GM12878 (cell line): ENCODE measurements at regions not wholly inside any gene's neighbourhood (a gene's known extent, or its start where the extent isn't known, plus 50 kb on each side); places are given as distances from the start of the nearest gene placed in this dataset.

Experiments used
- ATAC-seq: fragments of 200-7000 bp; cut with Tn5 transposase; 3 replicates; pipeline ENCODE4 v1.9.1; 2020; ENCODE audit warnings: mild to moderate bottlenecking, moderate library complexity
- BruUV-seq: library from RNA; stranded (reverse); fragments of 400-500 nt; replicated peaks from 2 replicates; lab custom pipeline; 2021; lab: Mats Ljungman, UMichigan
- CTCF ChIA-PET: fragments of 300-600 bp; sonication (Branson Sonifier 250); formaldehyde crosslinking; extraction: SDS; loops from one replicate; lab custom pipeline; 2021; ENCODE audit warnings: inconsistent platforms; lab: Yijun Ruan, JAX
- POLR2A ChIA-PET: fragments of 350-600 bp; formaldehyde crosslinking; extraction: SDS; loops from one replicate; lab custom pipeline; 2021; ENCODE audit warnings: inconsistent platforms; lab: Charles Lee
- RAD21 ChIA-PET: fragments of 300-600 bp; sonication (Branson Sonifier 250); formaldehyde crosslinking; loops from one replicate; lab custom pipeline; 2023; ENCODE audit warnings: antibody characterized with exemption; ENCODE audit not compliant: unreplicated experiment; lab: Charles Lee
- SMC1A ChIA-PET: fragments of 300-600 bp; sonication (Branson Sonifier 250); formaldehyde crosslinking; loops from one replicate; lab custom pipeline; 2023; ENCODE audit not compliant: unreplicated experiment, uncharacterized antibody; lab: Charles Lee
- DNase-seq: peaks from one replicate; pipeline ENCODE4 v3.0.0-alpha.2; 2011; ENCODE audit warnings: low read depth, low spot score
- FAIRE-seq: peaks from 3 replicates; lab custom pipeline; 2011; peaks lifted over from hg19 to GRCh38; lab: Jason Lieb, UNC
- H2AFZ ChIP-seq: 2 replicates; pipeline ENCODE4 v1.6.0; 2011; ENCODE audit warnings: low read depth, low read length, control low read depth; ENCODE audit not compliant: control insufficient read depth
- H3K27ac ChIP-seq: 2 replicates; pipeline ENCODE4 v1.5.1; 2011; ENCODE audit warnings: control low read depth; ENCODE audit not compliant: control insufficient read depth, insufficient read depth
- H3K27me3 ChIP-seq, 2 experiments: replicated peaks in 1 of 2; 2 replicates each; pipeline versions ENCODE4 v1.6.0 to v1.6.1; 2011; ENCODE audit warnings: low read length in 1 of 2; ENCODE audit not compliant: control insufficient read depth in 2 of 2, insufficient read depth in 2 of 2
- H3K36me3 ChIP-seq, 2 experiments: 2 replicates each; pipeline ENCODE4 v1.5.1; 2011; ENCODE audit warnings: low read length in 1 of 2; ENCODE audit not compliant: control insufficient read depth in 2 of 2, insufficient read depth in 2 of 2
- H3K4me1 ChIP-seq: 2 replicates; pipeline ENCODE4 v1.6.1; 2011; ENCODE audit warnings: mild to moderate bottlenecking, low read length, moderate library complexity, mixed read lengths; ENCODE audit not compliant: control insufficient read depth, insufficient read depth
- H3K4me2 ChIP-seq: 2 replicates; pipeline ENCODE4 v1.6.0; 2011; ENCODE audit warnings: control low read depth; ENCODE audit not compliant: control insufficient read depth, insufficient read depth
- H3K4me3 ChIP-seq: fragments of 200-600 bp; sonication (generic); 2 replicates; pipeline ENCODE4 v1.5.1; 2016
- H3K79me2 ChIP-seq: 2 replicates; pipeline ENCODE4 v1.6.0; 2011; ENCODE audit warnings: low read length; ENCODE audit not compliant: control insufficient read depth, insufficient read depth
- H3K9ac ChIP-seq: 2 replicates; pipeline ENCODE4 v1.8.0; 2011; ENCODE audit warnings: low read length, control low read depth, mixed read lengths; ENCODE audit not compliant: control insufficient read depth, insufficient read depth
- H3K9me3 ChIP-seq: replicated peaks from 3 replicates; pipeline ENCODE4 v1.5.1; 2011; ENCODE audit warnings: mild to moderate bottlenecking, low read length; ENCODE audit not compliant: control insufficient read depth, insufficient read depth
- H4K20me1 ChIP-seq: 2 replicates; pipeline ENCODE4 v1.6.0; 2011; ENCODE audit not compliant: control insufficient read depth, insufficient read depth
- CHD2 ChIP-seq: IDR thresholded peaks from 2 replicates; pipeline ENCODE4 v1.6.1; 2011; ENCODE audit warnings: low read depth, low read length, improper control_type of control experiment, borderline replicate concordance
- CREM ChIP-seq: IDR thresholded peaks from 2 replicates; pipeline ENCODE4 v1.6.1; 2014; ENCODE audit warnings: antibody characterized with exemption, low read depth
- JUNB ChIP-seq: IDR thresholded peaks from 2 replicates; pipeline ENCODE4 v1.6.1; 2016; ENCODE audit warnings: antibody characterized with exemption, mild to moderate bottlenecking
- JUND ChIP-seq: IDR thresholded peaks from 2 replicates; pipeline ENCODE4 v1.6.1; 2012; ENCODE audit warnings: low read depth, mild to moderate bottlenecking, low read length, improper control_type of control experiment, moderate library complexity
- MXI1 ChIP-seq: fragments of 150-350 bp; IDR thresholded peaks from 2 replicates; pipeline ENCODE4 v1.6.1; 2011; ENCODE audit warnings: low read depth, mild to moderate bottlenecking, inconsistent platforms, low read length, improper control_type of control experiment
- RBBP5 ChIP-seq: fragments of 200-600 bp; sonication (generic); conservative IDR thresholded peaks from 2 replicates; pipeline ENCODE4 v1.6.1; 2016
- SMARCA5 ChIP-seq: fragments of 450-650 bp; IDR thresholded peaks from 2 replicates; pipeline ENCODE4 v1.6.1; 2017; ENCODE audit warnings: mild to moderate bottlenecking
- TBL1XR1 ChIP-seq: IDR thresholded peaks from 2 replicates; pipeline ENCODE4 v1.6.1; 2012; ENCODE audit warnings: low read depth, low read length, improper control_type of control experiment
- ZNF622 ChIP-seq: fragments of 450-650 bp; IDR thresholded peaks from 2 replicates; pipeline ENCODE4 v1.6.1; 2017; ENCODE audit warnings: mild to moderate bottlenecking, inconsistent platforms
- WGBS: methylation state at CpG from one replicate; pipeline ENCODE4 v1.1.6; 2016; ENCODE audit warnings: low lambda C conversion rate; ENCODE audit not compliant: insufficient replicate concordance, insufficient coverage; ENCODE audit errors: missing lambda C conversion rate; 5-methylcytosine and 5-hydroxymethylcytosine counted together
- in situ Hi-C: fragments of 300-500 bp; cut with MboI; formaldehyde crosslinking; loops from 9 replicates; pipeline ENCODE4 v1.14.3; 2018; ENCODE audit warnings: mixed read lengths
- intact Hi-C: fragments of 100-400 bp; cut with micrococcal nuclease; formaldehyde crosslinking; loops from one replicate; pipeline ENCODE4 v1.14.2; 2022; ENCODE audit not compliant: unreplicated experiment
- TF ChIP-seq, protein P1 (sequence below): fragments of 450-650 bp; IDR thresholded peaks from 2 replicates; pipeline ENCODE4 v1.6.1; 2018; ENCODE audit warnings: mild to moderate bottlenecking, low read depth, moderate library complexity; ENCODE audit not compliant: partially characterized antibody
- TF ChIP-seq, protein P2 (sequence below): fragments of 450-650 bp; IDR thresholded peaks from 2 replicates; pipeline ENCODE4 v1.6.1; 2017; ENCODE audit warnings: mild to moderate bottlenecking
- TF ChIP-seq, protein P3 (sequence below): IDR thresholded peaks from 2 replicates; pipeline ENCODE4 v1.6.1; 2011; ENCODE audit warnings: low read depth, low read length, improper control_type of control experiment, borderline replicate concordance
- TF ChIP-seq, protein P4 (sequence below): fragments of 450-650 bp; formaldehyde crosslinking; IDR thresholded peaks from 2 replicates; pipeline ENCODE4 v1.4.0; 2020; ENCODE audit warnings: mild to moderate bottlenecking, moderate library complexity

DNA sequence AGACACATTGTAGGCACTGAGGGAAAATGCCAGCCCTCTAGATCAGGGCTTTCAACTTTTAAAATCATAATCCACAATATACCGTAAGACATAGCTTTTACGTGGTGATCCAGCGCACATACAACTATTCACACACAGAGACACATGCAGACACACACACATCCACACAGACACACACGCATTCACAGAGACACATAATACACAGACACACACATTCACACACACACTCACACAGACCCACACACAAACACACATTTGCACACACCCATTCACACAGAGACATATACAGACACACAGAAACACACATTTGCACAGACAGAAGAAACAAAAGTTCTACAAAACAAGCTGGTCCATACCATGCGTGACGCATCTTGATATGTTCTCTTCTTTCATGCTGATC lies 244.5 kb downstream of the RHOU start (continued):
- TF ChIP-seq, protein P1, sequence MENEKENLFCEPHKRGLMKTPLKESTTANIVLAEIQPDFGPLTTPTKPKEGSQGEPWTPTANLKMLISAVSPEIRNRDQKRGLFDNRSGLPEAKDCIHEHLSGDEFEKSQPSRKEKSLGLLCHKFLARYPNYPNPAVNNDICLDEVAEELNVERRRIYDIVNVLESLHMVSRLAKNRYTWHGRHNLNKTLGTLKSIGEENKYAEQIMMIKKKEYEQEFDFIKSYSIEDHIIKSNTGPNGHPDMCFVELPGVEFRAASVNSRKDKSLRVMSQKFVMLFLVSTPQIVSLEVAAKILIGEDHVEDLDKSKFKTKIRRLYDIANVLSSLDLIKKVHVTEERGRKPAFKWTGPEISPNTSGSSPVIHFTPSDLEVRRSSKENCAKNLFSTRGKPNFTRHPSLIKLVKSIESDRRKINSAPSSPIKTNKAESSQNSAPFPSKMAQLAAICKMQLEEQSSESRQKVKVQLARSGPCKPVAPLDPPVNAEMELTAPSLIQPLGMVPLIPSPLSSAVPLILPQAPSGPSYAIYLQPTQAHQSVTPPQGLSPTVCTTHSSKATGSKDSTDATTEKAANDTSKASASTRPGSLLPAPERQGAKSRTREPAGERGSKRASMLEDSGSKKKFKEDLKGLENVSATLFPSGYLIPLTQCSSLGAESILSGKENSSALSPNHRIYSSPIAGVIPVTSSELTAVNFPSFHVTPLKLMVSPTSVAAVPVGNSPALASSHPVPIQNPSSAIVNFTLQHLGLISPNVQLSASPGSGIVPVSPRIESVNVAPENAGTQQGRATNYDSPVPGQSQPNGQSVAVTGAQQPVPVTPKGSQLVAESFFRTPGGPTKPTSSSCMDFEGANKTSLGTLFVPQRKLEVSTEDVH = no peak
- TF ChIP-seq ZNF622 = no peak

DNA sequence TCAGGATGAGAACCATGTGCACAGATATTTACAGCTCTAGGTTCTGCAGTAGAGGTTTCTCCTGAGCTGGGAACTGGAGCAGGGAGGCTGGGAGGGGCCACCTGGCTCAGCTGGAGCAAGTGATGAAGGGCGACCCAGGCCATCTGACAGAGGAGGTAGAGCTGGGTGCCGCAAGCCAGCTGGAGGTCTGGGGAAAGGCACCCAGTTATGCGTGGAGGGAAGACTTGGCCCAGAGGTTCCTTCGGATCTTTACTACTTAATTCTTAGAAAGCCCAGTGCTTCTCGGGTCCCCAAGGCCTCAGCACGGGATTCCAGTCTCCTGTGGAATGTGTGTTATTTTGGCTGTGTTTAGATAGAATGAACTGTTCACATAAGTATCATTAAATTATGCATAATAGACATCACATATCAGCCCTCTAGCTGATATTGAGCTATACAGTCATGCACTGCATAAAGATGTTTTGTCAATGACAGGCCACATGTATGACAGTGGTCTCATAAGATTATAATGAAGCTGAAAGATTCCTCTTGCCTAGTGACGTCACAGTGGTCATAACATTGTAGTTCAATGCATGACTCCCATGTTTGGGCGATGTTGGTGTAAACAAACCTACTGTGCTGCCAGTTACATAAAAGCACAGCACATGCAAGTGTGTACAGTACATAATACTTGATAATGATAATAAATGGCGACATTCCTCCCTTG lies 245.1 kb downstream of the RHOU start:
- Histone ChIP-seq H3K4me2 (no peak overlapping the region), H3K79me2 (no peaks in the 10 kb centered on the region), H3K4me3 (no peak overlapping the region), H3K9ac (no peak overlapping the region), H3K36me3 (no peaks in the 10 kb centered on the region), H3K9me3 (no peaks in the 10 kb centered on the region), H3K4me1 (no peaks in the 10 kb centered on the region), H3K27ac (no peak overlapping the region), H4K20me1 (no peaks in the 10 kb centered on the region), H3K27me3 (peaks cover 0 to 5% of the 10 kb centered on the region in 2 experiments; a peak in 3 of 4 replicates), H2AFZ (no peak overlapping the region)
- CTCF ChIA-PET = no interaction called here
- RAD21 ChIA-PET = no interaction called here
- no TSS peak for BruUV-seq
- POLR2A ChIA-PET = no interaction called here
- FAIRE-seq (no peak), DNase-seq (no peak), ATAC-seq (no peak)
- in situ Hi-C loops (no loop called here), intact Hi-C loops (no loop called here)
- SMC1A ChIA-PET = no interaction called here
- 46% methylated on average over 9 of the region's 9 CpGs for WGBS
- no peak for TF ChIP-seq CREM
- TF ChIP-seq TBL1XR1 = no peak
- TF ChIP-seq JUNB = no peak
- TF ChIP-seq RBBP5 = no peak
- no peak for TF ChIP-seq ZNF622
- no peak for TF ChIP-seq JUND
- TF ChIP-seq, protein P2, sequence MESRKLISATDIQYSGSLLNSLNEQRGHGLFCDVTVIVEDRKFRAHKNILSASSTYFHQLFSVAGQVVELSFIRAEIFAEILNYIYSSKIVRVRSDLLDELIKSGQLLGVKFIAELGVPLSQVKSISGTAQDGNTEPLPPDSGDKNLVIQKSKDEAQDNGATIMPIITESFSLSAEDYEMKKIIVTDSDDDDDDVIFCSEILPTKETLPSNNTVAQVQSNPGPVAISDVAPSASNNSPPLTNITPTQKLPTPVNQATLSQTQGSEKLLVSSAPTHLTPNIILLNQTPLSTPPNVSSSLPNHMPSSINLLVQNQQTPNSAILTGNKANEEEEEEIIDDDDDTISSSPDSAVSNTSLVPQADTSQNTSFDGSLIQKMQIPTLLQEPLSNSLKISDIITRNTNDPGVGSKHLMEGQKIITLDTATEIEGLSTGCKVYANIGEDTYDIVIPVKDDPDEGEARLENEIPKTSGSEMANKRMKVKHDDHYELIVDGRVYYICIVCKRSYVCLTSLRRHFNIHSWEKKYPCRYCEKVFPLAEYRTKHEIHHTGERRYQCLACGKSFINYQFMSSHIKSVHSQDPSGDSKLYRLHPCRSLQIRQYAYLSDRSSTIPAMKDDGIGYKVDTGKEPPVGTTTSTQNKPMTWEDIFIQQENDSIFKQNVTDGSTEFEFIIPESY = no peak
- TF ChIP-seq, protein P3, sequence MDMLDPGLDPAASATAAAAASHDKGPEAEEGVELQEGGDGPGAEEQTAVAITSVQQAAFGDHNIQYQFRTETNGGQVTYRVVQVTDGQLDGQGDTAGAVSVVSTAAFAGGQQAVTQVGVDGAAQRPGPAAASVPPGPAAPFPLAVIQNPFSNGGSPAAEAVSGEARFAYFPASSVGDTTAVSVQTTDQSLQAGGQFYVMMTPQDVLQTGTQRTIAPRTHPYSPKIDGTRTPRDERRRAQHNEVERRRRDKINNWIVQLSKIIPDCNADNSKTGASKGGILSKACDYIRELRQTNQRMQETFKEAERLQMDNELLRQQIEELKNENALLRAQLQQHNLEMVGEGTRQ = no peak
- TF ChIP-seq CHD2 = no peak
- TF ChIP-seq SMARCA5 = no peak
- TF ChIP-seq, protein P4, sequence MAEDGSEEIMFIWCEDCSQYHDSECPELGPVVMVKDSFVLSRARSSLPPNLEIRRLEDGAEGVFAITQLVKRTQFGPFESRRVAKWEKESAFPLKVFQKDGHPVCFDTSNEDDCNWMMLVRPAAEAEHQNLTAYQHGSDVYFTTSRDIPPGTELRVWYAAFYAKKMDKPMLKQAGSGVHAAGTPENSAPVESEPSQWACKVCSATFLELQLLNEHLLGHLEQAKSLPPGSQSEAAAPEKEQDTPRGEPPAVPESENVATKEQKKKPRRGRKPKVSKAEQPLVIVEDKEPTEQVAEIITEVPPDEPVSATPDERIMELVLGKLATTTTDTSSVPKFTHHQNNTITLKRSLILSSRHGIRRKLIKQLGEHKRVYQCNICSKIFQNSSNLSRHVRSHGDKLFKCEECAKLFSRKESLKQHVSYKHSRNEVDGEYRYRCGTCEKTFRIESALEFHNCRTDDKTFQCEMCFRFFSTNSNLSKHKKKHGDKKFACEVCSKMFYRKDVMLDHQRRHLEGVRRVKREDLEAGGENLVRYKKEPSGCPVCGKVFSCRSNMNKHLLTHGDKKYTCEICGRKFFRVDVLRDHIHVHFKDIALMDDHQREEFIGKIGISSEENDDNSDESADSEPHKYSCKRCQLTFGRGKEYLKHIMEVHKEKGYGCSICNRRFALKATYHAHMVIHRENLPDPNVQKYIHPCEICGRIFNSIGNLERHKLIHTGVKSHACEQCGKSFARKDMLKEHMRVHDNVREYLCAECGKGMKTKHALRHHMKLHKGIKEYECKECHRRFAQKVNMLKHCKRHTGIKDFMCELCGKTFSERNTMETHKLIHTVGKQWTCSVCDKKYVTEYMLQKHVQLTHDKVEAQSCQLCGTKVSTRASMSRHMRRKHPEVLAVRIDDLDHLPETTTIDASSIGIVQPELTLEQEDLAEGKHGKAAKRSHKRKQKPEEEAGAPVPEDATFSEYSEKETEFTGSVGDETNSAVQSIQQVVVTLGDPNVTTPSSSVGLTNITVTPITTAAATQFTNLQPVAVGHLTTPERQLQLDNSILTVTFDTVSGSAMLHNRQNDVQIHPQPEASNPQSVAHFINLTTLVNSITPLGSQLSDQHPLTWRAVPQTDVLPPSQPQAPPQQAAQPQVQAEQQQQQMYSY (CRISPR knock-in tag) = no peak
- TF ChIP-seq MXI1 = no peak
